Kidney epithelial cell (primary cell): ENCODE measurements at regions not wholly inside any gene's neighbourhood (a gene's known extent, or its start where the extent isn't known, plus 50 kb on each side); places are given as distances from the start of the nearest gene placed in this dataset.

Experiments
- DNase-seq: peaks from one replicate; pipeline ENCODE4 v3.0.0-alpha.2; 2010; ENCODE audit warnings: low read depth
- H3K27me3 ChIP-seq: 2 replicates; pipeline ENCODE4 v1.6.0; 2011; ENCODE audit warnings: low read length; ENCODE audit not compliant: control insufficient read depth, insufficient read depth
- H3K36me3 ChIP-seq: 2 replicates; pipeline ENCODE4 v1.5.1; 2011; ENCODE audit warnings: low read length; ENCODE audit not compliant: control insufficient read depth, insufficient read depth
- H3K4me3 ChIP-seq: 2 replicates; pipeline ENCODE4 v1.5.1; 2011; ENCODE audit warnings: low read depth, mild to moderate bottlenecking, control low read depth, low read length
- TF ChIP-seq, protein P1 (sequence below): IDR thresholded peaks from 2 replicates; pipeline ENCODE4 v1.5.1; 2011; ENCODE audit warnings: mild to moderate bottlenecking, moderate library complexity, low read length, control low read depth, inconsistent platforms; ENCODE audit not compliant: insufficient read depth, poor library complexity, severe bottlenecking

GRCh38 chr2:19480673-19481072 lies 122.2 kb upstream of the OSR1 start:
- Histone ChIP-seq H3K36me3 (no peaks in the 10 kb centered on the region), H3K4me3 (no peak overlapping the region), H3K27me3 (no peaks in the 10 kb centered on the region)
- no peak for DNase-seq
- TF ChIP-seq, protein P1, sequence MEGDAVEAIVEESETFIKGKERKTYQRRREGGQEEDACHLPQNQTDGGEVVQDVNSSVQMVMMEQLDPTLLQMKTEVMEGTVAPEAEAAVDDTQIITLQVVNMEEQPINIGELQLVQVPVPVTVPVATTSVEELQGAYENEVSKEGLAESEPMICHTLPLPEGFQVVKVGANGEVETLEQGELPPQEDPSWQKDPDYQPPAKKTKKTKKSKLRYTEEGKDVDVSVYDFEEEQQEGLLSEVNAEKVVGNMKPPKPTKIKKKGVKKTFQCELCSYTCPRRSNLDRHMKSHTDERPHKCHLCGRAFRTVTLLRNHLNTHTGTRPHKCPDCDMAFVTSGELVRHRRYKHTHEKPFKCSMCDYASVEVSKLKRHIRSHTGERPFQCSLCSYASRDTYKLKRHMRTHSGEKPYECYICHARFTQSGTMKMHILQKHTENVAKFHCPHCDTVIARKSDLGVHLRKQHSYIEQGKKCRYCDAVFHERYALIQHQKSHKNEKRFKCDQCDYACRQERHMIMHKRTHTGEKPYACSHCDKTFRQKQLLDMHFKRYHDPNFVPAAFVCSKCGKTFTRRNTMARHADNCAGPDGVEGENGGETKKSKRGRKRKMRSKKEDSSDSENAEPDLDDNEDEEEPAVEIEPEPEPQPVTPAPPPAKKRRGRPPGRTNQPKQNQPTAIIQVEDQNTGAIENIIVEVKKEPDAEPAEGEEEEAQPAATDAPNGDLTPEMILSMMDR = no peak

GRCh38 chr2:19479666-19480065 lies 121.2 kb upstream of the OSR1 start:
- no peaks in the 10 kb centered on the region for H3K27me3 ChIP-seq
- TF ChIP-seq, protein P1 = no peak
- DNase-seq = no peak

DNA sequence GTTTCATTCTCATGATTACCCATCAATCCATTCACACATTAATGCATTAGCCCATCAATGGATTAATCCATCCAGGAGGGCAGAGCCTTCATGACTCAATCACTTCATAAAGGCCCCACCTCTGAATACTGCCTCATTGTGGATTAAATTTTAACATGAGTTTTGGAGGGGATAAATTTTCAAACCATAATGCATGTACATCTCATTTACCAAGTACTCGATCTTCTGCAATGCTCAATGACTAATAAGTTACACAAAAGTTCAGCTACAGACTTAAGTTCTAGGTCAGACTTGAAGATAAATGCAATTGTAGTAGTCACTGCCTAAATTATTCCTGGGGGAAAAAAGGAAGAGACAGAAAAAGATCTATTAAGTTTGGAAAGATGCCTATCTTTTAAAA lies 120.0 kb upstream of the OSR1 start:
- TF ChIP-seq, protein P1 = no peak
- Histone ChIP-seq H3K36me3 (no peaks in the 10 kb centered on the region), H3K27me3 (no peaks in the 10 kb centered on the region), H3K4me3 (no peak overlapping the region)
- no peak for DNase-seq

More at GRCh38 chr2:19479666-19480065, 121.2 kb upstream of the OSR1 start:
- Histone ChIP-seq H3K36me3 (no peaks in the 10 kb centered on the region), H3K4me3 (no peak overlapping the region)

DNA sequence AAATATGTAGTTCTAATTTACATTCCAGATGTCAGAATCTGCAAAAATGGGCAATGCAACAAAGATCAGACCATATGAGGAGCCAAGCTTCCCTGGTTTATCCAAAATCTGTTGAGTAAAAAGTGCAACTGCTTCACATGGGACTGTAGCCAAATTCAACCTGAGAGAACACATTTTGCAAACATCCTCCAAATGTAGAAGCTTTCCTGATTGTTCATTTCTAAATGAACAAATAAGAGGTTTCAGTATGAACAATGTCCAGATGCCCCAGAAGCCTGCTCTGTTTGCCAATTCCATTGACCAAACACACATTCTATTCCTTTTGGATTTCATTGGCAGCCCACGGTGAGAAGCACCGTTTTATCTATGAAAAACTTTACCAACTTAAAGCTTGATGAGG lies 117.9 kb upstream of the OSR1 start:
- no peaks in the 10 kb centered on the region for H3K36me3 ChIP-seq
- TF ChIP-seq, protein P1 = no peak
- no peaks in the 10 kb centered on the region for H3K27me3 ChIP-seq
- H3K4me3 ChIP-seq = no peak overlapping the region
- DNase-seq = no peak

DNA sequence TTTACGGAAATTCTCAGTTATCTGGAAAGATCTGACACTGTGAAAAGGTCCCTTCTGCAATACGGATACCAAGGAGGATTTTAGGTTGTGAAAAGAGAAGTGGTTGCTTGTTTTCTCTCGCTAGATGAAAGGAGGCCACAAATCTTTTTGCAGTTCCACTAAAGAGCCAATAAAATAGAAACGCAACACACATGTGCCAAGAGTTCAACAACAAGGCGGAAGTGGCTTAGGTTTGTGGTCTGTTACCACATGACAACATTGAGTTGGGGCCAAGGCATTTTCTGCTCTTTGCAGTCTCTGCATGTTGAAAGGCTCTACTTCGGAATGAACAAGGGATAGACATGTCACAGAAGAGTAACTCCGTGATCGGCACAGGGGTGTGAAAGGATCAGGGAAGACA lies 115.7 kb upstream of the OSR1 start:
- Histone ChIP-seq H3K36me3 (no peaks in the 10 kb centered on the region), H3K27me3 (no peaks in the 10 kb centered on the region), H3K4me3 (no peak overlapping the region)
- TF ChIP-seq, protein P1 = no peak
- DNase-seq = no peak

DNA sequence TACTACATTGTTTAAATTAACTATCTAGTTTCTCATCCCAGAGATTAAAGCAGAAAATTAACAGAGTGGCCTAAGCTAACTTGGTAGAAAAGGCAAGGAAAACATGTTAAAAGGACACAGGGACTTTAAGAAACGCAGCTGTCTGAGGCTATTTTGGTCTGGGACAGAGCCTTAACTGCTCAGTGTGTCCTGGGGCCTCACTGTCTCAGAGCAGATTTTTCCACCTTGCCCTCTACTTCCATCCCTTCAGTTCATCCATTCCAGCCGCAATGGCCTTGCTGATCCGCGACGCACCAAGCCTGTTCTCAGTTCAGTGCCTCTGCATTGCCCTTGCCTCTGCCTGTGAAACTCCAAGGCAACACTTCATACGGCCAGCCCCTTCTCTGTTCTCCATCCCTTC lies 114.9 kb upstream of the OSR1 start:
- TF ChIP-seq, protein P1 = no peak
- no peaks in the 10 kb centered on the region for H3K36me3 ChIP-seq
- DNase-seq = no peak
- H3K4me3 ChIP-seq = no peak overlapping the region
- no peaks in the 10 kb centered on the region for H3K27me3 ChIP-seq
